Renal pelvis (tissue), 1 donor: ENCODE measurements at regions not wholly inside any gene's neighbourhood (a gene's known extent, or its start where the extent isn't known, plus 50 kb on each side); places are given as distances from the start of the nearest gene placed in this dataset.
A peak's percentile ranks its signal among the peaks of the same experiment; 100 is the strongest.
"Not testable (repeated sequence)": the region's sequence is repeated elsewhere in the genome, so short reads cannot be mapped to it uniquely, and the experiment has no call there.

ENCODE experiments used
- DNase-seq: peaks from one replicate; pipeline ENCODE4 v3.0.0-alpha.2; 2013

GRCh38 chr3:102036472-102036871 lies 187.2 kb downstream of the NFKBIZ start:
- no peak for DNase-seq

DNA sequence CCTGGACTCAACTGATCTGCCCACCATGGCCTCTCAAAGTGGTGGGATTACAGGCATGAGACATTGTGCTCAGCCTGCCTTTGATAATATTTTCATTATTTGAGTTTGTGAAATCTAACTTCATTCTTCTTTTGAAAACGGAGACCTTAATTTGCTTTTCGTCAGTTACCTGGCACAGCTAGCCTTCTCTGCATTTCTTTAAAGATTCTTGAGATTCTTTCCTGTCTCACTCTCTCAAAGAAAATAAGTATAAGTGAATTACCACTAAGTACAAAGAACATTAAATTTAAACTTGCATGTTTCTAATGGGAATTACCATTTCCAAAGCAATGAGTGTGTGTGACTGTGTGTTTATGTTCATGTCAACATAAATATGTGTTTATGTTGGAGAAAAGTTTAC lies 187.9 kb downstream of the NFKBIZ start:
- peak; percentile 20 for DNase-seq

GRCh38 chr3:102037791-102038190 lies 188.5 kb downstream of the NFKBIZ start:
- no peak for DNase-seq

DNA sequence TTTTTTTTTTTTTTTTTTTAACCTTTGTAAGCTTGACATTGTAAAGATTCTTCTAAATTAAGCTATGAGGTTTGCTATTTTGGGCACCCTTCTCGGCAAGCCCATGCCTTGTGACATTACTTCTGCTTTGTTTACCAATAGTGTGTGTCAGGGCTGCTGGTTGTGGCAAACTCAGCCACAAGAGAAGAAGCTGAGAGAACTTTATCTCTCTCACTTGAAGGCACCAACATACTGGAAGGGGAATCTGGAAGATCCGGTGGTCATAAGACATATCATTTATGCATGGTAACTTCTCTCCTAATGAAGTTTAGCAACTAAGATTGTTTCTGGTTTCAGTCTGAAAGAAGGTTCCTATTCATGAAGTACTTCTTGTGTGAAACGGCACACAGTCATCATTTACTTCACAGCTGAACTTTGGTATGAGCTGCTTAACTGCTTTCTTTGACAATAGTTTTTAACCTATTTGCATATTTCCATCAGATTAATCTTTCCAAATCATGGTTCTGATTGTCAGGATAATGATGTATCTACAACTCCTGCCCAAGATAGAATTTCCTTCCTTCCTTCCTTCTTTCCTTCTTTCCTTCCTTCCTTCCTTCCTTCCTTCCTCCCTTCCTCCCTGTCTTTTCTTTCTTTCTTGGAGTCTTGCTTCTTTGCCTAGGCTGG lies 189.3 kb downstream of the NFKBIZ start:
- DNase-seq, result no peak

- not testable (repeated sequence) for DNase-seq
These were observed 190.8 kb downstream of the NFKBIZ start for GRCh38 chr3:102040144-102040543.

DNA sequence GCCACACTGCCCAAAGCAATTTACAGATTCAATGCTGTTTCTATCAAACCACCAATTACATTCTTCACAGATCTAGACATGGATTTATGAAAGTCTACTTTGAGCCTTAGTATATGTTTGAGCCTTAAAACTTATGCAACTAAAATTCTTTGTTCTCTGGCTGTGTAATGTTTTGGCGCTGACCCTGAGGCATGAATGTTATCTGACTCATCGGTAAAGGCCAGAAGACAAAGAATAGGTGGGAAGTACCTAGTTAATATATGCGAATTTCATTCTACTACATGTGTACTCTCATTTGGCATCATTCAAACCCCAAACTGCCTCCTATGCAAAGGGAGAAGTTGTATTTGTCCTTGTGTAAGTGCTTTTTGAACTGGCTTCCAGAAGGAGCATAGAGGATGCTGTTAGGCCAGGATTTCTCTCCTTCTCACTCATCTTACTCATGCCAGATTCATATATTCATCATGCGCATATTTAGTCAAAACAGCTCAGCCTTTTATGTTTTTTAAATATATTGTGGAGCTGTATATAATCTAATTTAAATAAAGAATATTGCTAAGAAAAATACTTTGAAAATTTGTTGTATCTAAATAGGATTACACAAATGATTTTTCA lies 204.2 kb downstream of the NFKBIZ start:
- DNase-seq, result no peak

GRCh38 chr3:102054543-102055080 lies 205.3 kb downstream of the NFKBIZ start:
- no peak for DNase-seq

- no peak for DNase-seq
These were observed 208.6 kb downstream of the NFKBIZ start for GRCh38 chr3:102057781-102058421.

GRCh38 chr3:102059145-102059943 lies 210.0 kb downstream of the NFKBIZ start:
- DNase-seq, result no peak

DNA sequence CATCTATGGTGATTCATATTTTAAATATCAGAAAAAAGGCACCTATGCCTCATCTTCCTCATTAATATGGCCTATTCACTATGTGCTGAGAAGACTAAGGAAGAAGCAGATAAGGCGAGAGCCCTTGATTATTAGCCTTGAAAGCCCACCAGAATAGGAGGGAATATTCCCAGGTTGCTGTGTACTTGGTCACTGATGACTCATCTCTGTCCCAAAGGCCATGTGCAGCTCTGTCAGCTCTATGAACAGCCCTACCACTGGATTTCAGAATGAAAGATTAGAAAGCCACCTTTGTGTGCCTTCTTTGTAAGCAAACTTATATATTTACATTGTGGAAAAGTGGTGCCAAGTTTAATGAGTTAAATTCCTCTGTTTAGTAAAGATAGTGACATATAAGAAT lies 211.5 kb downstream of the NFKBIZ start:
- DNase-seq, result no peak

DNA sequence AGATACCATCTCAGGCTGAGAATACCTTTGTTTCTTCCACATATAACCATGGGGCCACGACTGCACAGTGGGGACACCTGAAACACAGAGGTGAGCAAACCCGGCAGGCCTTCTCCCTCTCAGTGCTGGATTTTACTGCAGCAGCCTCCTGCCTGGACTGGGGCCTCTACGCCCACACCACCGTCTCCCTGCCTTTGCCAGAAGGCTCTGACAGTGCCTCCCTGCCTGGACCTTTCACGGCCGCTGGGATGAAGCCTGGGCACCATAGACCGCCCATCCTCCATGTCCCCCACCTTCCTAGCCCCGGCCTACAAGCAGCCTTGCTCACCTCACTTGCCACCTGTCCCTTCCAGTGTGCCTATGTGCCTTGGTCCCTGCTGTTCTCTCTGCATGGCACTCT lies 214.3 kb downstream of the NFKBIZ start:
- DNase-seq, result no peak

- no peak for DNase-seq
These were observed 217.2 kb downstream of the NFKBIZ start for GRCh38 chr3:102066470-102066869.

GRCh38 chr3:102068327-102068726 lies 219.0 kb downstream of the NFKBIZ start:
- no peak for DNase-seq

DNA sequence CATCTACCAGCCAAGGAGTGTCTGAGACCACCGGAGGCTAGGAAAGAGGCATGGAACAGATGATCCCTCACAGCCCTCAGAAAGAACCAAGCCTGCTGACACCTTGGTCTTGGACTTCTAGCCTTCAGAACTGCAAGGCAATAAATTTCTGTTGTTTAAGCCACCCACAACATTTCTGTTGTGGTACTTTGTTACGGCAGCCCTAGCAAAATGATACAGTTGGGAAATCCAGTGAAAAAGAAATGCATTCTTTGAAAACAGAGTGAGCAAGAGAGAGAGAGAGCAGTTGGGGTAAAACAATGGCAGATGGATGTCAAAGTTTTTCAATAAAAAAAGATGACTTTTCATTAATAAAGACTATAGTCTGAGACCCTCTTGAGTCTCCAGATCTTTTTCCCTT lies 219.4 kb downstream of the NFKBIZ start:
- DNase-seq, result no peak

- no peak for DNase-seq
These were observed 219.9 kb downstream of the NFKBIZ start for GRCh38 chr3:102069211-102069662.

- DNase-seq, result peak; percentile 75
These were observed 225.6 kb downstream of the NFKBIZ start for GRCh38 chr3:102074946-102075345.

DNA sequence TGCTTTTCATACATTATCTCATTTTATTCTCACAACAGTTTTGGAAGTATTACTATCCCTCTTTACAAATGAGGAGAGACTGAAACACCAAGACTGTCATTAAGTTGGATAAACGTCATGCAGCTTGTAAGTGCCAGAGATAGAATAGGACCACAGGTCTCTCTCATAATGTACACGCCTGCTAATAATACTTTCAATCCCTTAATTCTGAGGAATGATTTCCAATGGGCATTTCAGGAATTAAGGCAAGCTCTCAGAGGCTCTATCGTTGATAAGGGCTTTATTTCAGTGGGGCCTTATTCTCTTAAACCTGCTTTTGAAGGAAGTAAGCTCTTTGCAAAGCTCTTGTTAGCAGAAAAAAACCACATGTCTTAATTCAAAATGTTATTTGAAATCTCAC lies 229.1 kb downstream of the NFKBIZ start:
- DNase-seq, result no peak

DNA sequence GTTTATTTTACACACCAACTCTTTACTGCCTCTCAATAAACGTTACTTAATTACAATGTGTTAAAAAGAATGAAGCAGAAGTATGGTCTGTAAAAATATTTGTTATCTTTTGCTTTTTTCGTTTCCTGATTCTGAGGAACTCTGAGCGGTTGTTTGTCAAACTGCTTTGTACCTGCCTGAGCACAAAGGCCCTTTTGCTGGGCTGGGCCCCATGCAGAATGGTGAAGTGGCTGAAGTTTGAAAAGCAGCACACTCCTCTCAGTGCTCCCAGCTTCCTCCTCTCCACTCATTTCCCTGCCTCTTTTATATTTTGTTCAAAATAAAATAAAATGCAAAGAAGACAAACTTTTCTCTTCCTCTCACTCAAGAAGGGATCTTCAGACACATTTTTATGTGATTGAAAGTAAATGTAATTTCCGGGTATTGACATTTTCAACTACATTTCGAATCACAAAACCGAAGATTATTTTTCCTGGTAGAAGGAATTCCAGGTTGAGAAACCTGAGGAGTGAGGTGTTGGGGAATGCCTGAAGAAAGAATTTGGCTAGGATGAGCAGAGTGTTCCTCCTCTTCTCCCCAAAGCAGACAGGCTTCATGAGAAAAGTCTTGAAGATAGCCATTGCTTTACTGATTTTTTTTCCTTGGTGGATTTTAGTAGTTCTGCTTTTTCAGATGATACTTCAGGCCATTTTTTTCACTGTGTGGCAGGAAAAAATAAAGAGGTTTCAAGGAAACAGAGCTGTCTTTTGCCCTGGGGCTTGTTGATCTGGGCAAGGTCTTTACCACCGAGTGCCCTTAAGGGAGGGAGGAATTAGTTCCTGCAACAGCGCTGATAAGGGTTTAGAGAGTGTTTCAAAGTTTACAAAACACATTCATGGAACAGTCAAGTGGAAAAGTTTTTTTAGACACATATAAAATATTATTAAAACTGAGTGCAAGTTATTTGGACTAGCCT lies 229.8 kb downstream of the NFKBIZ start:
- no peak for DNase-seq

- no peak for DNase-seq
These were observed 230.5 kb downstream of the NFKBIZ start for GRCh38 chr3:102079809-102080197.

DNA sequence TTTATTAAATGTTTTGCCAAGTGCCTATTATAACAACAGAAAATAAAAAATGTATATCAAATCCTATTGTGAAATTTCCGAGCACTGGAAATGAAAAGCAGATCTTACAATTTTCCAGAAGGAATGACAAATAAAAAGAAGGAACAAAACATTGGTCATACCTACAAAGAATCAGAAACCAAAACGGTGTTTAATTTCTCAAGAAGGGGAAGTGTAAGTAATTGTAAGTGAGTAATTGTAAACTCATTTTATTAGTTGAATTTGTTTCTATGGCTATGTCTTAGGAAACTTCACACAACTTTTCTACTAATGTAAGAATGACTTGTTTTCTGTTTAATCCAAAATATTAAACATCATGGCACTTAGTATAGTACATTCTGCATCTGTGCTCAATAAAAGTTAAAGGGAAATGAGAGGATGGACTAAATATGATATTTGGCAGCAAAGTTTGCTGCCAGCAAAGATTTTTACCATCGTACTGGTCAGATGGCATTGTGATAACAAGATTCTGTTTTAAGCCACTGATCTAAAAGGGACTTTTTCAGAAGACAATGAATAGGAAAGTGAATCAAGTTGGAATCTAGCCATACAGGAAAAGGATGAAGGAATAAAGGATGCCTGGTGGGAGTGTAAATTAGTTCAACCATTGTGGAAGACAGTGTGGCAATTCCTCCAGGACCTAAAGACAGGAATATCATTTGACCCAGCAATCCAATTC lies 232.4 kb downstream of the NFKBIZ start:
- DNase-seq, result no peak
